ENCODE measurements at regions not wholly inside any gene's neighbourhood (a gene's known extent, or its start where the extent isn't known, plus 50 kb on each side); places are given as distances from the start of the nearest gene placed in this dataset.

DNA sequence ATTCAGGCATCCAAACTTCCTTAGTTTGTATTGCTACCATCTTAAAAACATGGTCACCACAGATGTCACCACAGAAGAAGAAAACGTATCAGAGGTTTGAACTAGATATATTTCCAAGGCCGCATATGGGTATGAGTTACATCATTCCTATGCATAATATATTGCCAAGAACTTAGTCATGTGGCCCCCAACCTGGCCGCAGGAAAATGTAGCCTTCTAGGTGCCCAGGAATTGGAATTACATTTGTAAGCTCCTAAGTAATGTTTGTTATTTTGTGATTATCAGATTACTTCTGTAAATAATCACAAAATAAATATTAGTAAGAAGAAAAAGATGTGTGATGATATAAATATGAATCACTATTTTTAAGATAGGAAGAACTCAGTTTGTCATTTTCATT, 351.4 kb downstream of the ISL1 start:
- H3K36me3 ChIP-seq (ENCODE audit: control insufficient read depth, insufficient read depth, low read length): no peaks in the 10 kb centered on the region
- BruUV-seq (replicated peaks): no TSS peak
- intact Hi-C loops (cut with micrococcal nuclease; ENCODE audit: unreplicated experiment): no loop called here
- DNase-seq (ENCODE audit: low read depth, low spot score) (no peak), ATAC-seq (no peak)
- ChIA-PET CTCF (no interaction called here), POLR2A (no interaction called here)
- no peaks in the 10 kb centered on the region for H3K4me1 ChIP-seq (ENCODE audit: control insufficient read depth, insufficient read depth, low read length)
- H3K9me3 ChIP-seq (ENCODE audit: control insufficient read depth, insufficient read depth, low read depth, low read length): no peaks in the 10 kb centered on the region; the same call in 1 of the 2 replicates
- in situ Hi-C loops (cut with HindIII; ENCODE audit: low pct_unique_long_range_greater_than_20kb, low sequenced_read_pairs): no loop called here
- H3K4me3 ChIP-seq (ENCODE audit: low read depth in 2 of 2, low read length in 2 of 2): no peak overlapping the region
- H3K27me3 ChIP-seq (ENCODE audit: control insufficient read depth, insufficient read depth, low read length): no peaks in the 10 kb centered on the region
- TF ChIP-seq TCF7L2 (IDR thresholded peaks at IDR 0.05; ENCODE audit: low read depth, low read length): no peak
- no peak for TF ChIP-seq SIN3A (IDR thresholded peaks at IDR 0.05; ENCODE audit: borderline replicate concordance, insufficient read depth, low read depth, low read length)
- no peak for TF ChIP-seq POLR2AphosphoS5 (IDR thresholded peaks at IDR 0.05; ENCODE audit: low read depth, low read length)
- TF ChIP-seq, protein P1, sequence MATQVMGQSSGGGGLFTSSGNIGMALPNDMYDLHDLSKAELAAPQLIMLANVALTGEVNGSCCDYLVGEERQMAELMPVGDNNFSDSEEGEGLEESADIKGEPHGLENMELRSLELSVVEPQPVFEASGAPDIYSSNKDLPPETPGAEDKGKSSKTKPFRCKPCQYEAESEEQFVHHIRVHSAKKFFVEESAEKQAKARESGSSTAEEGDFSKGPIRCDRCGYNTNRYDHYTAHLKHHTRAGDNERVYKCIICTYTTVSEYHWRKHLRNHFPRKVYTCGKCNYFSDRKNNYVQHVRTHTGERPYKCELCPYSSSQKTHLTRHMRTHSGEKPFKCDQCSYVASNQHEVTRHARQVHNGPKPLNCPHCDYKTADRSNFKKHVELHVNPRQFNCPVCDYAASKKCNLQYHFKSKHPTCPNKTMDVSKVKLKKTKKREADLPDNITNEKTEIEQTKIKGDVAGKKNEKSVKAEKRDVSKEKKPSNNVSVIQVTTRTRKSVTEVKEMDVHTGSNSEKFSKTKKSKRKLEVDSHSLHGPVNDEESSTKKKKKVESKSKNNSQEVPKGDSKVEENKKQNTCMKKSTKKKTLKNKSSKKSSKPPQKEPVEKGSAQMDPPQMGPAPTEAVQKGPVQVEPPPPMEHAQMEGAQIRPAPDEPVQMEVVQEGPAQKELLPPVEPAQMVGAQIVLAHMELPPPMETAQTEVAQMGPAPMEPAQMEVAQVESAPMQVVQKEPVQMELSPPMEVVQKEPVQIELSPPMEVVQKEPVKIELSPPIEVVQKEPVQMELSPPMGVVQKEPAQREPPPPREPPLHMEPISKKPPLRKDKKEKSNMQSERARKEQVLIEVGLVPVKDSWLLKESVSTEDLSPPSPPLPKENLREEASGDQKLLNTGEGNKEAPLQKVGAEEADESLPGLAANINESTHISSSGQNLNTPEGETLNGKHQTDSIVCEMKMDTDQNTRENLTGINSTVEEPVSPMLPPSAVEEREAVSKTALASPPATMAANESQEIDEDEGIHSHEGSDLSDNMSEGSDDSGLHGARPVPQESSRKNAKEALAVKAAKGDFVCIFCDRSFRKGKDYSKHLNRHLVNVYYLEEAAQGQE (IDR thresholded peaks at IDR 0.05; ENCODE audit: insufficient read depth in 1 of 2, low read depth in 2 of 2, low read length in 1 of 2): no peak
- TF ChIP-seq CTCF (IDR thresholded peaks at IDR 0.05): no peak
- H3K27ac ChIP-seq (ENCODE audit: low read length): no peak overlapping the region

GRCh38 chr5:51746023-51746422, 362.8 kb downstream of the ISL1 start:
- in situ Hi-C loops (cut with HindIII; ENCODE audit: low pct_unique_long_range_greater_than_20kb, low sequenced_read_pairs): no loop called here
- TF ChIP-seq, protein P1 (IDR thresholded peaks at IDR 0.05; ENCODE audit: insufficient read depth in 1 of 2, low read depth in 2 of 2, low read length in 1 of 2): no peak
- TF ChIP-seq POLR2AphosphoS5 (IDR thresholded peaks at IDR 0.05; ENCODE audit: low read depth, low read length) (no peak), TCF7L2 (IDR thresholded peaks at IDR 0.05; ENCODE audit: low read depth, low read length) (no peak), SIN3A (IDR thresholded peaks at IDR 0.05; ENCODE audit: borderline replicate concordance, insufficient read depth, low read depth, low read length) (no peak), CTCF (IDR thresholded peaks at IDR 0.05) (no peak)
- ChIA-PET POLR2A (no interaction called here), CTCF (no interaction called here)
- Histone ChIP-seq H3K27me3 (ENCODE audit: control insufficient read depth, insufficient read depth, low read length) (no peaks in the 10 kb centered on the region), H3K36me3 (ENCODE audit: control insufficient read depth, insufficient read depth, low read length) (no peaks in the 10 kb centered on the region), H3K27ac (ENCODE audit: low read length) (no peak overlapping the region), H3K4me1 (ENCODE audit: control insufficient read depth, insufficient read depth, low read length) (no peaks in the 10 kb centered on the region), H3K4me3 (ENCODE audit: low read depth in 2 of 2, low read length in 2 of 2) (no peak overlapping the region), H3K9me3 (ENCODE audit: control insufficient read depth, insufficient read depth, low read depth, low read length) (no peaks in the 10 kb centered on the region)
- ATAC-seq (no peak), DNase-seq (ENCODE audit: low read depth, low spot score) (no peak)
- no TSS peak for BruUV-seq (replicated peaks)
- intact Hi-C loops (cut with micrococcal nuclease; ENCODE audit: unreplicated experiment): no loop called here

Data from Panc1 (cell line).